ENCODE measurements at regions not wholly inside any gene's neighbourhood (a gene's known extent, or its start where the extent isn't known, plus 50 kb on each side); places are given as distances from the start of the nearest gene placed in this dataset.

- H3K36me3 Mint-ChIP-seq (ENCODE audit: low read depth, unreplicated experiment), result no peaks in the 10 kb centered on the region
- H3K4me1 Mint-ChIP-seq (ENCODE audit: unreplicated experiment), result peaks cover 5% of the 10 kb centered on the region
- no peaks in the 10 kb centered on the region for H3K27me3 Mint-ChIP-seq (ENCODE audit: unreplicated experiment)
- TF ChIP-seq CTCF (IDR thresholded peaks at IDR 0.05; ENCODE audit: unreplicated experiment), result no peak
- no peaks in the 10 kb centered on the region for H3K9me3 Mint-ChIP-seq (ENCODE audit: unreplicated experiment)
- H3K27ac Mint-ChIP-seq (ENCODE audit: unreplicated experiment), result no peak overlapping the region
- no peak for DNase-seq (ENCODE audit: low spot score)
- H3K4me3 Mint-ChIP-seq (ENCODE audit: unreplicated experiment), result no peak overlapping the region
Observed at GRCh38 chr13:89920461-89920860, 1427.0 kb upstream of the MIR17HG start.

GRCh38 chr13:89923052-89923451 is 1424.4 kb upstream of the MIR17HG start:
- DNase-seq (ENCODE audit: low spot score), result no peak
- TF ChIP-seq CTCF (IDR thresholded peaks at IDR 0.05; ENCODE audit: unreplicated experiment), result no peak
- Mint-ChIP-seq H3K27ac (ENCODE audit: unreplicated experiment) (no peak overlapping the region), H3K4me3 (ENCODE audit: unreplicated experiment) (no peak overlapping the region), H3K36me3 (ENCODE audit: low read depth, unreplicated experiment) (no peaks in the 10 kb centered on the region), H3K27me3 (ENCODE audit: unreplicated experiment) (no peaks in the 10 kb centered on the region), H3K4me1 (ENCODE audit: unreplicated experiment) (peaks cover 5% of the 10 kb centered on the region), H3K9me3 (ENCODE audit: unreplicated experiment) (no peaks in the 10 kb centered on the region)

- peaks cover 5% of the 10 kb centered on the region for H3K4me1 Mint-ChIP-seq (ENCODE audit: unreplicated experiment)
- H3K4me3 Mint-ChIP-seq (ENCODE audit: unreplicated experiment), result no peak overlapping the region
- no peaks in the 10 kb centered on the region for H3K9me3 Mint-ChIP-seq (ENCODE audit: unreplicated experiment)
- no peaks in the 10 kb centered on the region for H3K36me3 Mint-ChIP-seq (ENCODE audit: low read depth, unreplicated experiment)
- DNase-seq (ENCODE audit: low spot score), result no peak
- TF ChIP-seq CTCF (IDR thresholded peaks at IDR 0.05; ENCODE audit: unreplicated experiment), result no peak
- no peaks in the 10 kb centered on the region for H3K27me3 Mint-ChIP-seq (ENCODE audit: unreplicated experiment)
- no peak overlapping the region for H3K27ac Mint-ChIP-seq (ENCODE audit: unreplicated experiment)
Observed at GRCh38 chr13:89923736-89924135, 1423.8 kb upstream of the MIR17HG start.

GRCh38 chr13:89925107-89925506 is 1422.4 kb upstream of the MIR17HG start:
- TF ChIP-seq CTCF (IDR thresholded peaks at IDR 0.05; ENCODE audit: unreplicated experiment), result peak; percentile 36
- Mint-ChIP-seq H3K4me3 (ENCODE audit: unreplicated experiment) (no peak overlapping the region), H3K36me3 (ENCODE audit: low read depth, unreplicated experiment) (no peaks in the 10 kb centered on the region), H3K27me3 (ENCODE audit: unreplicated experiment) (no peaks in the 10 kb centered on the region), H3K4me1 (ENCODE audit: unreplicated experiment) (peaks cover 2% of the 10 kb centered on the region), H3K27ac (ENCODE audit: unreplicated experiment) (no peak overlapping the region), H3K9me3 (ENCODE audit: unreplicated experiment) (no peaks in the 10 kb centered on the region)
- peak; percentile 37 for DNase-seq (ENCODE audit: low spot score)

- no peak for DNase-seq (ENCODE audit: low spot score)
- Mint-ChIP-seq H3K36me3 (ENCODE audit: low read depth, unreplicated experiment) (no peaks in the 10 kb centered on the region), H3K9me3 (ENCODE audit: unreplicated experiment) (no peaks in the 10 kb centered on the region), H3K27ac (ENCODE audit: unreplicated experiment) (no peak overlapping the region), H3K4me1 (ENCODE audit: unreplicated experiment) (no peaks in the 10 kb centered on the region), H3K4me3 (ENCODE audit: unreplicated experiment) (no peak overlapping the region), H3K27me3 (ENCODE audit: unreplicated experiment) (no peaks in the 10 kb centered on the region)
- no peak for TF ChIP-seq CTCF (IDR thresholded peaks at IDR 0.05; ENCODE audit: unreplicated experiment)
Observed at GRCh38 chr13:89930861-89931260, 1416.6 kb upstream of the MIR17HG start.
